GM18858 (cell line): ENCODE measurements at regions not wholly inside any gene's neighbourhood (a gene's known extent, or its start where the extent isn't known, plus 50 kb on each side); places are given as distances from the start of the nearest gene placed in this dataset.
A peak's percentile ranks its signal among the peaks of the same experiment; 100 is the strongest.
"Not testable (repeated sequence)": the region's sequence is repeated elsewhere in the genome, so short reads cannot be mapped to it uniquely, and the experiment has no call there.

ENCODE experiments used
- ATAC-seq: cut with Tn5 transposase; IDR thresholded peaks from one replicate; pipeline ENCODE4 v1.9.1; 2021; ENCODE audit not compliant: unreplicated experiment

- no peak for ATAC-seq
These were observed 50.5 kb upstream of the GRIN2A start for GRCh38 chr16:10232757-10233156.

- ATAC-seq: no peak
These were observed 57.4 kb upstream of the GRIN2A start for GRCh38 chr16:10239640-10240039.

GRCh38 chr16:10240854-10241613 lies 58.8 kb upstream of the GRIN2A start:
- ATAC-seq: no peak

- no peak for ATAC-seq
These were observed 59.9 kb upstream of the GRIN2A start for GRCh38 chr16:10242097-10242496.

- no peak for ATAC-seq
These were observed 60.7 kb upstream of the GRIN2A start for GRCh38 chr16:10242916-10243315.

- ATAC-seq: no peak
These were observed 62.8 kb upstream of the GRIN2A start for GRCh38 chr16:10245002-10245401.

- no peak for ATAC-seq
These were observed 68.1 kb upstream of the GRIN2A start for GRCh38 chr16:10250137-10250828.

GRCh38 chr16:10252155-10252554 lies 69.9 kb upstream of the GRIN2A start:
- ATAC-seq: no peak

- ATAC-seq: no peak
These were observed 71.2 kb upstream of the GRIN2A start for GRCh38 chr16:10253409-10253808.

- no peak for ATAC-seq
These were observed 73.5 kb upstream of the GRIN2A start for GRCh38 chr16:10255728-10256127.

- no peak for ATAC-seq
These were observed 74.8 kb upstream of the GRIN2A start for GRCh38 chr16:10256784-10257641.

GRCh38 chr16:10257642-10258251 lies 75.5 kb upstream of the GRIN2A start:
- ATAC-seq: not testable (repeated sequence)

GRCh38 chr16:10258930-10259603 lies 76.8 kb upstream of the GRIN2A start:
- ATAC-seq: not testable (repeated sequence)

GRCh38 chr16:10261077-10261476 lies 78.8 kb upstream of the GRIN2A start:
- no peak for ATAC-seq

GRCh38 chr16:10261526-10261925 lies 79.3 kb upstream of the GRIN2A start:
- ATAC-seq: not testable (repeated sequence)

GRCh38 chr16:10262377-10263132 lies 80.3 kb upstream of the GRIN2A start:
- no peak for ATAC-seq

- no peak for ATAC-seq
These were observed 83.8 kb upstream of the GRIN2A start for GRCh38 chr16:10265770-10266615.

- peak; percentile 84 for ATAC-seq
These were observed 84.6 kb upstream of the GRIN2A start for GRCh38 chr16:10266809-10267208.

- no peak for ATAC-seq
These were observed 87.4 kb upstream of the GRIN2A start for GRCh38 chr16:10269632-10270031.
